Activated T-helper 1 cell treated with anti-CD3 and anti-CD28 coated beads, Interleukin-12 subunit alpha, Interleukin-12 subunit beta, Interleukin-2, Interleukin-4 antibody, amounts not matched to agents 30 ng/mL and 10 ng/mL and 1 ng/mL, durations not matched to agents 14 hours and 24 hours and 36 hours (primary cell): ENCODE measurements at regions not wholly inside any gene's neighbourhood (a gene's known extent, or its start where the extent isn't known, plus 50 kb on each side); places are given as distances from the start of the nearest gene placed in this dataset.
A peak's percentile ranks its signal among the peaks of the same experiment; 100 is the strongest.

ENCODE experiments used
- DNase-seq: peaks from one replicate; pipeline ENCODE4 v3.0.0; 2021; ENCODE audit warnings: low spot score
- H3K27ac Mint-ChIP-seq: one replicate; pipeline ENCODE4 v1.8.0; 2021; ENCODE audit warnings: mild to moderate bottlenecking, mixed read lengths
- H3K27me3 Mint-ChIP-seq: one replicate; pipeline ENCODE4 v1.8.0; 2022; ENCODE audit warnings: mild to moderate bottlenecking, moderate library complexity, mixed read lengths; ENCODE audit not compliant: insufficient read depth
- H3K36me3 Mint-ChIP-seq: one replicate; pipeline ENCODE4 v1.8.0; 2021; ENCODE audit warnings: low read depth, mixed read lengths
- H3K4me1 Mint-ChIP-seq: one replicate; pipeline ENCODE4 v1.8.0; 2021; ENCODE audit warnings: low read depth, mixed read lengths
- H3K4me3 Mint-ChIP-seq: one replicate; pipeline ENCODE4 v1.8.0; 2021; ENCODE audit warnings: mild to moderate bottlenecking, moderate library complexity, mixed read lengths
- H3K9me3 Mint-ChIP-seq: one replicate; pipeline ENCODE4 v1.8.0; 2021; ENCODE audit warnings: mixed read lengths
- intact Hi-C: fragments of 100-400 bp; cut with micrococcal nuclease; formaldehyde crosslinking; loops from one replicate; pipeline ENCODE4 v1.15.1; 2024

DNA sequence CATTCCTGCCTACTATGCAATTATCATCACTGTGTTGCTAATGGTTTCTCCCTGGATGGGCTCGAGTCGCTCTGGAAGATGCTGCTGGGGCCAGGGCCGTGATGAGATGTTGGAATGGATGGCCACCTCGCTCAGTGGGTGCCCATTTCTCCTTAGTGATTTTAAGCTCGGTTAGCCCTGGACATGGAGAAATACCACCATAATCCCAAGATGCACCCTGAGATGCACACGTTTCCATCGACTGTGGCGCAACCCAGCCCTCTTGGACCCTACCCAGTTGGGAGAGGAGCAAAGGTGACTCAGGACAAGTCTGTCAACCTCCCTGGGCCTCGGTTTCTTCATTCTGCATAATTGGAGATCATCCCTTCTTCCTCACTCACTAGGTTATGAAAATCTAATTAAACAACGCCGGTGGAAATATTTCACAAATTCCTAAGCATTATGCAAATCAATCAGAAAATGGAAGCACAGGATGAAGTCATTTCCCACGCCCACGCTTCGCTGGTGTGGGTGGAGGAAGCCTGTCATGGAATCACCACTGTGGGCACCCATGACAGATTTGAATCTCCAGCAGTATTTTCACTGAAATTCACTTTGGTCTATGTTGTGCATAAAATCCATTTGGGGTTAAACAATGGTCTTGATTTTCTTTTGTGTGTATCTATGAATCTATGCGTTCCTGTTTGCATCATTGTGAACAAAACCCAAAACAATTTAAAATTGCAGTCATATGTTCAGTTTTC is 195.2 kb downstream of the AXIN2 start:
- intact Hi-C loops, result loop anchor here (10.0 kb wide), 1 partner anchor 189 kb away; no protein-coding TSS in a partner anchor
- Mint-ChIP-seq H3K4me1 (peaks cover 9% of the 10 kb centered on the region), H3K36me3 (no peaks in the 10 kb centered on the region), H3K27ac (peak overlapping the region; percentile 53), H3K4me3 (no peak overlapping the region), H3K9me3 (peaks cover 9% of the 10 kb centered on the region), H3K27me3 (peaks cover 2% of the 10 kb centered on the region)
- no peak for DNase-seq

DNA sequence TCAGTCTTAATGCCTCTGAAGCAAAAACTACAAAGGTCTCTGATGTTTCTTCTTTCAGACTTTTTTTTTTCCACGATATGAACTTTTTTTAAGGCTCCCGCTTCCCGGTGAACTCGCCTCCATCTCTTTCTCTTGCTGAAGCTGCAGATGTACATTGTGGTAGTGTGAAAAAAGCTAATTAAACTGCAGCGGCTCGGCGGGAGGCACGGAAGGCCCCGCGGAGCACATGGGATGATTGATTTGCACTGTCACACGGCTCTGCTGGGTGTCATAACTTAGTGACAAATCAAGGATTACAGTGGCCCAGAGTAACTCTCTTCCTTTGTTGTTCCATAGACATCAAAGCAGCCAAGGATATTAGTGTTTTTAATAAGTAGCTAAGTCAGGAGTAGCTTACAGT is 196.3 kb downstream of the AXIN2 start:
- H3K36me3 Mint-ChIP-seq, result no peaks in the 10 kb centered on the region
- H3K27me3 Mint-ChIP-seq, result no peaks in the 10 kb centered on the region
- intact Hi-C loops, result loop anchor here (10.0 kb wide), 1 partner anchor 190 kb away; no protein-coding TSS in a partner anchor
- peaks cover 9% of the 10 kb centered on the region for H3K9me3 Mint-ChIP-seq
- H3K4me3 Mint-ChIP-seq, result no peak overlapping the region
- no peak overlapping the region for H3K27ac Mint-ChIP-seq
- DNase-seq, result no peak
- H3K4me1 Mint-ChIP-seq, result peaks cover 9% of the 10 kb centered on the region

- H3K9me3 Mint-ChIP-seq, result peaks cover 9% of the 10 kb centered on the region
- H3K27me3 Mint-ChIP-seq, result no peaks in the 10 kb centered on the region
- DNase-seq, result no peak
- no peak overlapping the region for H3K27ac Mint-ChIP-seq
- intact Hi-C loops, result loop anchor here (10.0 kb wide), 1 partner anchor 190 kb away; no protein-coding TSS in a partner anchor
- H3K4me1 Mint-ChIP-seq, result peaks cover 10% of the 10 kb centered on the region
- H3K36me3 Mint-ChIP-seq, result no peaks in the 10 kb centered on the region
- no peak overlapping the region for H3K4me3 Mint-ChIP-seq
Observed at GRCh38 chr17:65364438-65364837, 197.0 kb downstream of the AXIN2 start.

DNA sequence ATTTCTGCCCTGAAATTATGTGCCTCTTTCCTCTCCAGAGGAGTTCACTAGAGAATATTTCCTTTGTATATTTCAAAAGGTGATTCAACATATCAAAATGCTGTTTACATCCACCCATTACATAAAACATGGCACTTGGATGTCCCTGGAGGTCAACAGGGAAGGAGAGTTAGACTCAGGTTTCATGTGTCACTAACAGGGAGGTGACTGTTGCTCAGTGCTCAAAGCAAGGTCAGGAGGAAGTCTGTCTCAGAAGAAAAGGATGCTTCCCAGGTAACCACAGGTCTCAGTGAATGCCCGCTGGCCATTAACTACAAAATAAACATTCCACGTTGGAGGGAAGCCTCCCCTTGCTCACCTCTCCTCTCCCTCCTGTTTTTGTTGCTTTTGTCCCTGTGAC is 198.6 kb downstream of the AXIN2 start:
- Mint-ChIP-seq H3K4me3 (no peak overlapping the region), H3K27ac (no peak overlapping the region), H3K27me3 (no peaks in the 10 kb centered on the region), H3K4me1 (peaks cover 19% of the 10 kb centered on the region), H3K9me3 (peaks cover 8% of the 10 kb centered on the region), H3K36me3 (no peaks in the 10 kb centered on the region)
- intact Hi-C loops, result loop anchor here (10.0 kb wide), 1 partner anchor 192 kb away; no protein-coding TSS in a partner anchor
- DNase-seq, result no peak

- Mint-ChIP-seq H3K27me3 (no peaks in the 10 kb centered on the region), H3K4me1 (peaks cover 11% of the 10 kb centered on the region), H3K36me3 (no peaks in the 10 kb centered on the region), H3K9me3 (no peaks in the 10 kb centered on the region), H3K4me3 (no peak overlapping the region), H3K27ac (no peak overlapping the region)
- no peak for DNase-seq
- intact Hi-C loops, result loop anchor here (10.0 kb wide), 1 partner anchor 194 kb away; no protein-coding TSS in a partner anchor
Observed at GRCh38 chr17:65360961-65361552, 200.4 kb downstream of the AXIN2 start.

- intact Hi-C loops, result no loop called here
- Mint-ChIP-seq H3K4me1 (peaks cover 10% of the 10 kb centered on the region), H3K4me3 (no peak overlapping the region), H3K27ac (no peak overlapping the region), H3K36me3 (no peaks in the 10 kb centered on the region), H3K27me3 (no peaks in the 10 kb centered on the region), H3K9me3 (no peaks in the 10 kb centered on the region)
- DNase-seq, result no peak
Observed at GRCh38 chr17:65359016-65359415, 202.4 kb downstream of the AXIN2 start.

DNA sequence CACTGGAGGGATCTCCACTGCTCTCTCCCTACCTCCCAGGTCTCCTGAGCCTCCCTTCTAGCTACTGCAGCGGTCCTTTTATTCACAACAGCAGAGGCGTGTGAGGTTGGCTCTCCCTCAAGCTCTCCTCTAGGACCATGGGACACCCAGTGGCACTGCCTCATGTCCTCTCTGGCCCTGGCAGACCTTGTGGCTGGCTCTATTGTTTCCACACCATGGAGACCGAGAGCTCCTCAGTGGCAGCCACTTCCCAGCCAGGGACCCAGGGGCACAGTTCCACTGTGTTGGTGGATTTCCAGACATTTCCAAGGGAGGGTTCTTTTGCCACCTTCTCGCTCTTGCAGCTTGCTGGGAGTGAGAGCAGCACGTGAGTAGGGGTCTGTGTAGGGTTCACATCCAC is 204.9 kb downstream of the AXIN2 start:
- no peak for DNase-seq
- H3K4me3 Mint-ChIP-seq, result no peak overlapping the region
- H3K4me1 Mint-ChIP-seq, result peaks cover 10% of the 10 kb centered on the region
- H3K9me3 Mint-ChIP-seq, result no peaks in the 10 kb centered on the region
- intact Hi-C loops, result no loop called here
- no peaks in the 10 kb centered on the region for H3K36me3 Mint-ChIP-seq
- H3K27me3 Mint-ChIP-seq, result no peaks in the 10 kb centered on the region
- H3K27ac Mint-ChIP-seq, result no peak overlapping the region

GRCh38 chr17:65355246-65355645 is 206.2 kb downstream of the AXIN2 start:
- Mint-ChIP-seq H3K36me3 (no peaks in the 10 kb centered on the region), H3K27ac (no peak overlapping the region), H3K4me3 (no peak overlapping the region)

DNA sequence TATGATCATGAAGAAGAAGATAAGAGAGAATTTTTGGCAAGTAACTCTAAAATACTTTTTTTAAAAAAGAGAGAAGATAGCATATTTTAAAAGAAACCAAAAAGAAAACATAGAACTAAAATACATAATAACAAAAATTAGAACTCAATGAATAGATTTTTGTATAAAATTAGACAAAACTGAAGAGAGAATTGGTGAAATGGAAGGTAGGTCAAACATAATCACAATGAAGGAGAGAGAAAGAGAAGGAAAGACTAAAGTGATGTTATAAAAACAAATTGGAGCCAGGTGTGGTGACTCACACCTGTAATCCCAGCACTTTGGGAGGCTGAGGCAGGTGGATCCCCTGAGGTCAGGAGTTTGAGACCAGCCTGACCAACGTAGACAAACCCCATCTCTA is 211.5 kb downstream of the AXIN2 start:
- intact Hi-C loops, result no loop called here
- Mint-ChIP-seq H3K4me3 (no peak overlapping the region), H3K4me1 (no peaks in the 10 kb centered on the region), H3K9me3 (peaks cover 14% of the 10 kb centered on the region), H3K27me3 (peaks cover 5% of the 10 kb centered on the region), H3K36me3 (no peaks in the 10 kb centered on the region), H3K27ac (no peak overlapping the region)
- DNase-seq, result no peak

More at GRCh38 chr17:65355246-65355645, 206.2 kb downstream of the AXIN2 start:
- DNase-seq, result no peak
- no peaks in the 10 kb centered on the region for H3K9me3 Mint-ChIP-seq
- H3K4me1 Mint-ChIP-seq, result peaks cover 10% of the 10 kb centered on the region
- no peaks in the 10 kb centered on the region for H3K27me3 Mint-ChIP-seq
- intact Hi-C loops, result no loop called here

- intact Hi-C loops, result no loop called here
- Mint-ChIP-seq H3K27ac (no peak overlapping the region), H3K4me3 (no peak overlapping the region), H3K27me3 (peaks cover 8% of the 10 kb centered on the region), H3K9me3 (peaks cover 14% of the 10 kb centered on the region), H3K4me1 (no peaks in the 10 kb centered on the region), H3K36me3 (no peaks in the 10 kb centered on the region)
- DNase-seq, result no peak
Observed at GRCh38 chr17:65346166-65346565, 209.0 kb downstream of the RGS9 start.

GRCh38 chr17:65345261-65346005 is 208.3 kb downstream of the RGS9 start:
- Mint-ChIP-seq H3K27me3 (peaks cover 15% of the 10 kb centered on the region), H3K36me3 (no peaks in the 10 kb centered on the region), H3K4me3 (no peak overlapping the region), H3K9me3 (peaks cover 14% of the 10 kb centered on the region), H3K4me1 (no peaks in the 10 kb centered on the region), H3K27ac (peak overlapping the region; percentile 41)
- DNase-seq, result no peak
- intact Hi-C loops, result no loop called here

DNA sequence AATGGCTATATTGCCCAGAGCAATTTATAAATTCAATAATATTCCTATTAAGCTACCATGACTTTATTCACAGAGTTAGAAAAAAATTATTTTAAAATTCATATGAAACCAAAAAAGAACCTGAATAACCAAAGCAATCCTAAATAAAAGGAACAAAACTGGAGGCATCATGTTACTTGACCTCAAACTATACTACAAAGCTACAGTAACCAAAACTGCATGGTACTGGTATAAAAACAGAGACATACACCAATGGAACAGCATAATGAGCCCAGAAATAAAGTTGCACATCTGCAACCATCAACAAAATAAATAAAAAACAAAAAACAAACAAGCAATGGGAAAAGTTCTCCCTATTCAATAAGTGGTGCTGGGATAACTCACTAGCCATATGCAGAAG is 203.2 kb downstream of the RGS9 start:
- no peak for DNase-seq
- H3K9me3 Mint-ChIP-seq, result peaks cover 15% of the 10 kb centered on the region
- intact Hi-C loops, result no loop called here
- no peak overlapping the region for H3K27ac Mint-ChIP-seq
- no peaks in the 10 kb centered on the region for H3K4me1 Mint-ChIP-seq
- no peaks in the 10 kb centered on the region for H3K36me3 Mint-ChIP-seq
- H3K4me3 Mint-ChIP-seq, result no peak overlapping the region
- peaks cover 10% of the 10 kb centered on the region for H3K27me3 Mint-ChIP-seq

DNA sequence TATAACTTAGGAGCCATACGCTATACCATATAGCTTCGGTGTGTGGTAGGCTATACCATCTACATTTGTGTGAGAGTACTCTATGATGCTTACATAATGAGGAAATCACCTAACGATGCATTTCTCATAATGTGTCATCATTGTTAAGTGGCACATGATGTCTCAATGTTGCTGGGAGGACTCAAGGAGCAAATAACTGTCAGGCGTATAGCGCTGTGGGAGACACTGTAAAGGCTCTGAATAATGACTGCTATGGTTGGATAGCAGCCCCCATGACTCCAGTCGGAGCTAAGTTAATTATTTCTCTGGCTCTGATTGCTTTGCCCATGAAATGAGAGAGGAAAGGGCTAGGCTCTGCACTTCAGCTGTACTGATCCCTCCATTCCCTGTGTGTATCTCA is 197.2 kb downstream of the RGS9 start:
- Mint-ChIP-seq H3K4me1 (no peaks in the 10 kb centered on the region), H3K36me3 (no peaks in the 10 kb centered on the region), H3K9me3 (peaks cover 15% of the 10 kb centered on the region), H3K27me3 (no peaks in the 10 kb centered on the region), H3K27ac (no peak overlapping the region), H3K4me3 (no peak overlapping the region)
- intact Hi-C loops, result no loop called here
- DNase-seq, result no peak
